Endothelial cell of umbilical vein (primary cell): ENCODE measurements at regions not wholly inside any gene's neighbourhood (a gene's known extent, or its start where the extent isn't known, plus 50 kb on each side); places are given as distances from the start of the nearest gene placed in this dataset.

ENCODE experiments used
- BruUV-seq: library from RNA; stranded (reverse); fragments of 400-500 nt; replicated peaks from 2 replicates; lab custom pipeline; 2021; lab: Mats Ljungman, UMichigan
- CTCF ChIA-PET: fragments of 300-600, 350-600 bp; sonication (Branson Sonifier 250); formaldehyde crosslinking; loops from one replicate; lab custom pipeline; 2021; ENCODE audit warnings: antibody characterized with exemption, inconsistent platforms; lab: Charles Lee
- POLR2A ChIA-PET: fragments of 300-600, 350-600 bp; sonication (Branson Sonifier 250); formaldehyde crosslinking; loops from one replicate; lab custom pipeline; 2021; ENCODE audit warnings: antibody characterized with exemption, inconsistent platforms; lab: Charles Lee
- DNase-seq: peaks from one replicate; pipeline ENCODE4 v3.0.0-alpha.2; 2011; ENCODE audit warnings: low read depth, low spot score
- FAIRE-seq: peaks from 2 replicates; lab custom pipeline; 2011; peaks lifted over from hg19 to GRCh38; lab: Jason Lieb, UNC
- H2AFZ ChIP-seq: 2 replicates; pipeline ENCODE4 v1.6.0; 2012; ENCODE audit warnings: low read depth, low read length, control low read depth, inconsistent platforms
- H3K27ac ChIP-seq: 2 replicates; pipeline ENCODE4 v1.5.1; 2011; ENCODE audit warnings: low read depth, mild to moderate bottlenecking, control low read depth, low read length, moderate library complexity; ENCODE audit not compliant: insufficient read depth
- H3K27me3 ChIP-seq, 2 experiments: 2 replicates each; pipeline versions ENCODE4 v1.6.0 to v1.6.1; 2011; ENCODE audit warnings: low read length in 2 of 2, mixed read lengths in 1 of 2; ENCODE audit not compliant: control insufficient read depth in 2 of 2, insufficient read depth in 2 of 2
- H3K36me3 ChIP-seq, 2 experiments: 2 replicates in 1 of 2; 3 replicates in 1 of 2; pipeline ENCODE4 v1.5.1; 2011; ENCODE audit warnings: low read length in 2 of 2, mild to moderate bottlenecking in 1 of 2, moderate library complexity in 1 of 2; ENCODE audit not compliant: control insufficient read depth in 2 of 2, insufficient read depth in 2 of 2; ENCODE audit errors: extremely low read depth in 1 of 2
- H3K4me1 ChIP-seq: 3 replicates; pipeline ENCODE4 v1.5.1; 2011; ENCODE audit warnings: mild to moderate bottlenecking, low read length; ENCODE audit not compliant: control insufficient read depth, insufficient read depth; ENCODE audit errors: extremely low read depth
- H3K4me2 ChIP-seq: 2 replicates; pipeline ENCODE4 v1.6.1; 2011; ENCODE audit warnings: low read length, control low read depth, mixed read lengths; ENCODE audit not compliant: insufficient read depth
- H3K4me3 ChIP-seq, 3 experiments: fragments of 200-600 bp in 1 of 3; sonication (generic), shearing (Covaris generic) in 1 of 3; replicated peaks in 1 of 3; 2 replicates each; pipeline ENCODE4 v1.5.1; 2011 to 2016; ENCODE audit warnings: control low read depth in 3 of 3, low read length in 3 of 3, mild to moderate bottlenecking in 2 of 3, inconsistent platforms in 1 of 3, low read depth in 1 of 3, moderate library complexity in 1 of 3; ENCODE audit not compliant: insufficient read depth in 1 of 3
- H3K79me2 ChIP-seq: 2 replicates; pipeline ENCODE4 v1.6.0; 2012; ENCODE audit warnings: low read length, inconsistent platforms; ENCODE audit not compliant: control insufficient read depth, insufficient read depth
- H3K9ac ChIP-seq: replicated peaks from 2 replicates; pipeline ENCODE3; 2011; ENCODE audit warnings: low read length, control low read depth; ENCODE audit not compliant: insufficient read depth; ENCODE audit errors: extremely low read depth
- H3K9me1 ChIP-seq: replicated peaks from 3 replicates; pipeline ENCODE4 v1.6.0; 2011; ENCODE audit warnings: mild to moderate bottlenecking, low read length; ENCODE audit not compliant: control insufficient read depth, insufficient read depth; ENCODE audit errors: extremely low read depth
- H3K9me3 ChIP-seq: replicated peaks from 2 replicates; pipeline ENCODE4 v1.5.1; 2012; ENCODE audit warnings: low read length, inconsistent platforms; ENCODE audit not compliant: control insufficient read depth, insufficient read depth
- H4K20me1 ChIP-seq: replicated peaks from 2 replicates; pipeline ENCODE3; 2011; ENCODE audit warnings: mild to moderate bottlenecking, low read length; ENCODE audit not compliant: control insufficient read depth, insufficient read depth; ENCODE audit errors: extremely low read depth
- CTCF ChIP-seq, 2 donors: IDR thresholded peaks; 1 replicate in 1 of 2; 2 replicates in 1 of 2; pipeline ENCODE4 v1.5.1; 2011; ENCODE audit warnings: low read length in 2 of 2, mild to moderate bottlenecking in 2 of 2, moderate library complexity in 2 of 2, control low read depth in 1 of 2, inconsistent platforms in 1 of 2, low read depth in 1 of 2; ENCODE audit not compliant: insufficient read depth in 1 of 2; ENCODE audit errors: extremely low read depth in 1 of 2
- EZH2 ChIP-seq: IDR thresholded peaks from 2 replicates; pipeline ENCODE4 v1.6.1; 2012; ENCODE audit warnings: borderline replicate concordance, low read depth, mild to moderate bottlenecking, moderate library complexity, low read length, inconsistent platforms; ENCODE audit not compliant: severe bottlenecking
- FOS ChIP-seq: IDR thresholded peaks from 2 replicates; pipeline ENCODE4 v1.6.1; 2011; ENCODE audit warnings: mild to moderate bottlenecking, low read length, moderate library complexity, borderline replicate concordance; ENCODE audit not compliant: insufficient read depth
- GATA2 ChIP-seq: IDR thresholded peaks from 2 replicates; pipeline ENCODE4 v1.7.0; 2011; ENCODE audit warnings: low read depth, mild to moderate bottlenecking, moderate library complexity, mixed read lengths, low read length; ENCODE audit not compliant: insufficient read length, insufficient read depth
- JUN ChIP-seq: IDR thresholded peaks from 2 replicates; pipeline ENCODE4 v1.6.1; 2011; ENCODE audit warnings: borderline replicate concordance, low read depth; ENCODE audit not compliant: insufficient read length, insufficient read depth
- MAX ChIP-seq: IDR thresholded peaks from 2 replicates; pipeline ENCODE4 v1.6.1; 2011; ENCODE audit not compliant: insufficient read depth, insufficient read length
- POLR2A ChIP-seq: IDR thresholded peaks from 2 replicates; pipeline ENCODE4 v1.6.1; 2012; ENCODE audit warnings: low read depth, mild to moderate bottlenecking, control low read depth, low read length
- POLR2AphosphoS5 ChIP-seq: IDR thresholded peaks from 2 replicates; pipeline ENCODE4 v1.6.1; 2012; ENCODE audit warnings: low read depth, mild to moderate bottlenecking, control low read depth, low read length, moderate library complexity; ENCODE audit not compliant: insufficient read depth
- dilution Hi-C: fragments of 300-500 bp; cut with MboI; formaldehyde crosslinking; loops from one replicate; pipeline ENCODE4 v1.15.0; 2019; ENCODE audit warnings: low sequenced_read_pairs; ENCODE audit not compliant: extremely low pct_ligation_motif_present
- intact Hi-C: fragments of 100-400 bp; cut with micrococcal nuclease; formaldehyde crosslinking; loops from one replicate; pipeline ENCODE4 v1.10.0; 2022

- no peak overlapping the region for H3K4me2 ChIP-seq
- FAIRE-seq, result no peak
- no peak overlapping the region for H2AFZ ChIP-seq
- TF ChIP-seq FOS, result no peak
- TF ChIP-seq CTCF (IDR thresholded peaks at IDR 0.05; ENCODE audit: extremely low read depth in 1 of 2, insufficient read depth in 1 of 2, low read depth in 1 of 2, low read length in 2 of 2), result no peak
- no peak for TF ChIP-seq EZH2
- no peak for TF ChIP-seq MAX
- no peak for TF ChIP-seq JUN
- TF ChIP-seq GATA2, result no peak
- no peak for TF ChIP-seq POLR2AphosphoS5
- no peak for TF ChIP-seq POLR2A
- no peaks in the 10 kb centered on the region for H3K36me3 ChIP-seq
- H3K27me3 ChIP-seq, result no peaks in the 10 kb centered on the region
- no peak overlapping the region for H3K4me3 ChIP-seq
- no peaks in the 10 kb centered on the region for H3K9me1 ChIP-seq
- H3K4me1 ChIP-seq, result no peaks in the 10 kb centered on the region
- BruUV-seq, result no TSS peak
- no peak for DNase-seq
- H3K9me3 ChIP-seq, result no peaks in the 10 kb centered on the region
- H3K27ac ChIP-seq, result no peak overlapping the region
- dilution Hi-C loops, result no loop called here
- ChIA-PET POLR2A (no interaction called here), CTCF (interaction anchor here (0.7 to 2.0 kb wide), 2 partner anchors 13 to 251 kb away, joined by 5 read pairs; no protein-coding TSS in a partner anchor)
- no peaks in the 10 kb centered on the region for H3K79me2 ChIP-seq
- no peak overlapping the region for H3K9ac ChIP-seq
- no peaks in the 10 kb centered on the region for H4K20me1 ChIP-seq
- intact Hi-C loops, result no loop called here
Observed at GRCh38 chr10:47060356-47060755, 149.1 kb downstream of the PTPN20 start.
